ENCODE measurements at regions not wholly inside any gene's neighbourhood (a gene's known extent, or its start where the extent isn't known, plus 50 kb on each side); places are given as distances from the start of the nearest gene placed in this dataset.

- DNase-seq: no peak
Measured at GRCh38 chr17:34825102-34825501, 136.2 kb downstream of the CCT6B start.

- DNase-seq: no peak
Measured at GRCh38 chr17:34823023-34823422, 138.2 kb downstream of the CCT6B start.

DNA sequence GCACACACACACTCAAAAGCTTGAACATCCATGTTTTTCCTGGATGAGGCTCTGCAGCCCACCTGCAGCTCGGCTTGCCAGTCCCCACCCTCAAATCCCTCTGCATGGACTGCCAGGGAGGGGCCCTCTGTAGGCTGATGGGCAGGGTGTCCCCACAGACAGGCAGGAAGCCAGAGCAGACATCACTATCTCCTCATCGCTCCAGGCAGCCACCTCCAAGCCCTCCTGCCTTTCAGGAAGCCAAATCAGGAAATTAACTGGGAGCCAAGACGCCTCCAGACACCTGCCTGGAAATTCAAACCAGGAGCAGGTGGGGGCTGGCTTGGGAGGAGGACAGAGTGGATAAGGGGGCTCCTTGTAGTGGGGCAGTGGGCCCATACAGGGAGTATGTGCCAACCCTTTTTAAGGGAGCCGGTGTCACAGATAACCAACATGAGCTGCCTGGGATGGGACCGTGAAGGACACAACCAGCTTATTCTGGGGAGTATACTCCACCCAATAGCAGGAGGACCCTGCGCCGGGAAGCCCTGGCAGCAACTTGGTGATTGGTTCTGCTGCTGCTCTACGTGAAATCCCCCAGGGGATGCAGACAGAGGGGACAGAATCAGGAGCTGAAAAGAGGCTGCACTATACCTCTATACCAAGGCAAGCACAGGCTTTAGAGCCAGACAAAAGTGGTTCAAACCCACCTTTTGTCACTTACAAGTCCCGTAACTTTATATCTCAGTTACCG lies 139.1 kb downstream of the CCT6B start:
- no peak for DNase-seq

DNA sequence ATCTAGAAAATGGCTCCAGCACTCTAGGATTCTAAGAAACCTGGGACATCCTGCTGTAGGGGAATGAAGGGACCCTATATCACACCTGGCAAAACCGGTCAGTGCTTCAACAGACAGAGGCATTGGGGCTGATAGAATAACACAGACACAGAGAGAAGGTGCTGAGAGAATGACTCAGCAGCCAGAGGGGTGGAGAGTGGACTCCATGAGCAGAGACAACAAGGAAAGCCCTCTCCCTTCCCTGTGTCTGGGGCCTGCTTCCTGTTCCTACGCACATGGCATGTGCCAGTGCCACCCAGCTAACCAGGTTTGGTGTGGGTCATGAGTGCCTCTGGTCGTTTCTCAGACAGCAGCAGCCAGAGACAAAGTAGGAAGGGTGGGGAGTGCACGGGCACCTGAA lies 140.3 kb downstream of the CCT6B start:
- no peak for DNase-seq

- no peak for DNase-seq
Measured at GRCh38 chr17:34820248-34820801, 140.9 kb downstream of the CCT6B start.

- no peak for DNase-seq
Measured at GRCh38 chr17:34817252-34818035, 143.8 kb downstream of the CCT6B start.

GRCh38 chr17:34816848-34817247 lies 144.4 kb downstream of the CCT6B start:
- DNase-seq: no peak

DNA sequence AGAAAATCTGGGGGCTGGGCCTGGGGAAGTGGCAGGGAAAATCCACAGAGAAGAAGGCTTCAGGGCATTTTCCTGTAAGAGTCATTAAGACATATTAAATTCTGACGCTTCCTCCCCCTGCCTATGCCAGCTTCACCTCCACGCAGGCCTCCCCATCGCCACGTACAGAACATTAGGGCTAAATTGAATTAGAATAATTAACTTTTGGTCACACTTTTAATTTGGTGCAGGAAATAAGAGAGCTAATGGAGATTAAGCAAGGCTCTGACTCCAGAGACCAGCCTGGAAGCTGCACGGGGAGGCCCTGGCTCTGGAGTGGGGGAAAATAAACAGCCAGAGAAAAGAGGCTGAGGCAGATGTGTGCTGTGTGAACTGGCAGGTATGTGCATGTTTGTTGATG lies 148.0 kb downstream of the CCT6B start:
- no peak for DNase-seq

DNA sequence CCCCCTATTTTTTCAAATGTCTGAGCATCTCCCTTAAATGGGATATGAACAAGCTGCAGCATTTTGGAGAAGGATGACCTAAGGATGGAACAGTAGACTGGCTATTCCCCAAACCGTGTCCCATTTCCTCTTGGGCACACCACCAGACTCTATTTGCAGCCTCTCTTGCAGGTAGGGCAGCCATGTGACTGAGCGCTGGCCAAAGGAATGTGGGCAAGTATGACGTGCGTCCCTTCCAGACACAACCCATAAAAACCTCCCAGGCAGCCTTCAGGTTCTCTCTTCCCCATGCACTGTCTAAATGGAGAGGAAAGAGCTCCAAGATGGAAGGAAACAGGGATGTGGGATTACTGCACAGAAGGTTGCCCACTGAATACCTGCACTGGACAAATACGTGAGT lies 149.7 kb downstream of the CCT6B start:
- no peak for DNase-seq

GRCh38 chr17:34800661-34801060 lies 160.6 kb downstream of the CCT6B start:
- no peak for DNase-seq

DNA sequence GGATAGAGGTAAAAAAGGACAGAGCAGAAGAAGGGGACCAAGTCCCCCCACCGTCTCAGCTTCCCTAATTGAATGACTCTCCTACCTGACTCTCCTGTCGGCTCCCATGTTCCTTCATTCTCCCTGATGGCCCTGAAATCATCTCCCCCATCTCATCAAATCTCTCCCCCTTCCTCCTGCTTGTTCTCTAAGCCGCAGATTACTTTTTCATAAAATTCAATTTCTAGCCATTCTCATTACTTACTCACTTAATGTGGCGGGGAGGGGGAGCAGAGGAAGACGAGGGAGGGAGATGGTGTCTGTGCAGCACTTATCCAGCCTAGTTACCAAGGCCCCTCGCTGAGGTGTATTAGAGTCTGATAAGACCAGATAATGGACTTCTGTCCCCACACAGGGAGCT lies 161.5 kb downstream of the CCT6B start:
- DNase-seq: no peak

- no peak for DNase-seq
Measured at GRCh38 chr17:34798581-34798980, 162.7 kb downstream of the CCT6B start.

DNA sequence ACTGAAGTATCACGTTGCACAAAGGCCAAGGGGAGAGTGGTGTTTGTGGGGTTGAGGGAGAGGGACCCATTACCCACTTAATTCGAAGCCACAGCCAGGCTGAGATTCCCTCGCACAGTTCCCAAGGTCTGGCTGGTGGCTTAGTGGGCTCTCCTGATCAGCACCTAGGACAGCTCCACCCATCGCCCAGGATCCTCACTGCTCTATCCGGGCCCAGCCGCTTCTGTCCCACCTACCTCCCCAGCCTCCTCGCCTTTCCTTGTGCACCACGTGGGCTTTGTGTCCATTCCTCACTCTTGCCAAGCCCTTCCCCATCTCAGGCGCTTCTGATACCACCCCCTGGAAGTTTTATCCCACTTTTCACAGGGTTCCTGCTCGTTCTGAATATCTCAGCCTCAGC lies 163.5 kb downstream of the CCT6B start:
- DNase-seq: no peak

- peak in 1 of 2 experiments; percentile 4 for DNase-seq
Measured at GRCh38 chr17:34793231-34793908, 167.9 kb downstream of the CCT6B start.

DNA sequence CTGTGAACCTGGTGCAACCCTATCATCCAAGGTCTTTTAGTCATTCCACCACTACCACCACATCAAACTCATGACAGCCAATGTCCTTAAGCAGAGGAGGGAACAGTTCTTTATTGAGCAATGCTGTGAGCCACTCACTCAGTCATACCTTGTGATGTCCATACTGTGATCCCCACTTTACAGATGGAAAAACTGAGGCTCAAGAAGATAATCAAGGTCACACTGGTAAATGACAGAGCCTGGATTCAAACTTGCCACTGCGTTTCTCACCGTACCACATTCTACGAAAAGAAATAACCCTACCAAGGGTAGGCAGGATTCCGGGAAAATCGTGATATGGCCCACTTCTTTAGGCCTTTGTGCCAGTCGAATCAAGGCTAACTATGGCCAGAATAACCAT lies 172.6 kb downstream of the CCT6B start:
- DNase-seq: no peak

GRCh38 chr17:34784526-34784925 lies 176.7 kb downstream of the CCT6B start:
- DNase-seq: no peak

- no peak for DNase-seq
Measured at GRCh38 chr17:34782271-34782670, 179.0 kb downstream of the CCT6B start.

- no peak for DNase-seq
Measured at GRCh38 chr17:34781571-34782108, 179.6 kb downstream of the CCT6B start.

GRCh38 chr17:34781071-34781470 lies 180.2 kb downstream of the CCT6B start:
- no peak for DNase-seq

GRCh38 chr17:34780438-34780837 lies 180.8 kb downstream of the CCT6B start:
- DNase-seq: no peak

GRCh38 chr17:34776456-34777443 lies 184.5 kb downstream of the CCT6B start:
- DNase-seq: no peak

- DNase-seq: no peak
Measured at GRCh38 chr17:34773036-34773435, 188.2 kb downstream of the CCT6B start.

Data from NCI-H446 (cell line).